HepG2 (cell line): ENCODE measurements at regions not wholly inside any gene's neighbourhood (a gene's known extent, or its start where the extent isn't known, plus 50 kb on each side); places are given as distances from the start of the nearest gene placed in this dataset.

Source experiments
- ATAC-seq: fragments of 200-7000 bp; cut with Tn5 transposase; 3 replicates; pipeline ENCODE4 v1.9.1; 2020; ENCODE audit warnings: mild to moderate bottlenecking, moderate library complexity
- BruUV-seq: library from RNA; stranded (reverse); fragments of 400-500 nt; replicated peaks from 2 replicates; lab custom pipeline; 2021; lab: Mats Ljungman, UMichigan
- CTCF ChIA-PET: fragments of 300-600 bp; formaldehyde crosslinking; extraction: SDS; loops from one replicate; lab custom pipeline; 2021; ENCODE audit warnings: low total read pairs, inconsistent platforms, low intra/inter-chr PET ratio; lab: Yijun Ruan, JAX
- POLR2A ChIA-PET: fragments of 350-600 bp; sonication (Branson Sonifier 250); formaldehyde crosslinking; loops from one replicate; lab custom pipeline; 2020; ENCODE audit warnings: antibody characterized with exemption, inconsistent platforms; lab: Yijun Ruan, JAX
- DNase-seq: peaks from one replicate; pipeline ENCODE4 v3.0.0-alpha.2; 2015; ENCODE audit warnings: low spot score
- FAIRE-seq: peaks from 3 replicates; lab custom pipeline; 2011; peaks lifted over from hg19 to GRCh38; lab: Jason Lieb, UNC
- H2AFZ ChIP-seq: one replicate; pipeline ENCODE4 v1.6.1; 2011; ENCODE audit warnings: low read length, inconsistent platforms
- H3K27ac ChIP-seq: fragments of 300-600 bp; 3 replicates; pipeline ENCODE4 v1.8.0; 2011; ENCODE audit warnings: mixed run types, mild to moderate bottlenecking, mixed read lengths, low read length, inconsistent platforms; ENCODE audit not compliant: insufficient read depth; ENCODE audit errors: extremely low read length
- H3K27me3 ChIP-seq, 2 experiments: fragments of 200-600 bp in 1 of 2; 2 replicates in 1 of 2; 3 replicates in 1 of 2; pipeline versions ENCODE4 v1.6.0 to v1.8.0; 2011; ENCODE audit warnings: low read length in 2 of 2, mild to moderate bottlenecking in 2 of 2, moderate library complexity in 2 of 2, inconsistent platforms in 1 of 2; ENCODE audit not compliant: insufficient read depth in 2 of 2, control insufficient read depth in 1 of 2
- H3K36me3 ChIP-seq, 2 experiments: fragments of 200-600 bp in 1 of 2; replicated peaks in 1 of 2; 2 replicates in 1 of 2; 3 replicates in 1 of 2; pipeline versions ENCODE4 v1.5.1 to v1.8.0; 2011; ENCODE audit warnings: low read length in 2 of 2, inconsistent platforms in 1 of 2; ENCODE audit not compliant: insufficient read depth in 2 of 2, control insufficient read depth in 1 of 2
- H3K4me1 ChIP-seq: 2 replicates; pipeline ENCODE4 v1.5.1; 2012; ENCODE audit warnings: low read length, inconsistent platforms; ENCODE audit not compliant: insufficient read depth
- H3K4me2 ChIP-seq: 2 replicates; pipeline ENCODE4 v1.6.0; 2011; ENCODE audit warnings: low read depth, low read length, inconsistent platforms
- H3K4me3 ChIP-seq, 3 experiments: fragments of 200-600 bp in 1 of 3; sonication (generic), shearing (Covaris generic) in 1 of 3; replicated peaks in 1 of 3; 2 replicates each; pipeline ENCODE4 v1.5.1; 2011 to 2016; ENCODE audit warnings: low read length in 3 of 3, inconsistent platforms in 2 of 3, low read depth in 2 of 3, mild to moderate bottlenecking in 2 of 3, control low read depth in 1 of 3, mixed read lengths in 1 of 3; ENCODE audit not compliant: insufficient read depth in 1 of 3
- H3K79me2 ChIP-seq: one replicate; pipeline ENCODE4 v1.6.1; 2011; ENCODE audit warnings: low read length, inconsistent platforms; ENCODE audit not compliant: insufficient read depth
- H3K9ac ChIP-seq: 2 replicates; pipeline ENCODE4 v1.6.0; 2011; ENCODE audit warnings: mild to moderate bottlenecking, low read depth, low read length, inconsistent platforms; ENCODE audit not compliant: insufficient read depth
- H3K9me3 ChIP-seq: 2 replicates; pipeline ENCODE4 v1.5.1; 2012; ENCODE audit warnings: mild to moderate bottlenecking, low read length
- H4K20me1 ChIP-seq: 2 replicates; pipeline ENCODE4 v1.6.0; 2011; ENCODE audit warnings: inconsistent platforms, mild to moderate bottlenecking, low read length, moderate library complexity; ENCODE audit not compliant: insufficient read depth
- DMAP1 ChIP-seq: IDR thresholded peaks from 2 replicates; pipeline ENCODE4 v1.6.1; 2016
- HOXA5 ChIP-seq: sonication (generic); formaldehyde crosslinking; IDR thresholded peaks from 2 replicates; pipeline ENCODE4 v1.4.0; 2020; ENCODE audit warnings: missing genetic modification reagents
- MAFF ChIP-seq: IDR thresholded peaks from 2 replicates; pipeline ENCODE4 v1.6.1; 2011; ENCODE audit warnings: low read depth, low read length, improper control_type of control experiment
- MAFK ChIP-seq, 2 experiments: IDR thresholded peaks in 1 of 2; conservative IDR thresholded peaks in 1 of 2; 2 replicates each; pipeline ENCODE4 v1.6.1; 2011; ENCODE audit warnings: improper control_type of control experiment in 2 of 2, low read length in 2 of 2
- MEF2D ChIP-seq: sonication (generic); formaldehyde crosslinking; IDR thresholded peaks from 2 replicates; pipeline ENCODE4 v1.5.1; 2020; ENCODE audit warnings: mild to moderate bottlenecking, missing genetic modification reagents
- MTA3 ChIP-seq: sonication (generic); formaldehyde crosslinking; IDR thresholded peaks from 2 replicates; pipeline ENCODE4 v1.4.0; 2020; ENCODE audit warnings: missing genetic modification reagents
- MYC ChIP-seq: sonication (generic); formaldehyde crosslinking; IDR thresholded peaks from 2 replicates; pipeline ENCODE4 v1.9.0; 2021; ENCODE audit warnings: missing genetic modification reagents, borderline replicate concordance
- ZFAT ChIP-seq: sonication (generic); formaldehyde crosslinking; conservative IDR thresholded peaks from 2 replicates; pipeline ENCODE4 v1.8.1; 2023; ENCODE audit warnings: missing genetic modification reagents, inconsistent platforms
- ZFYVE20 ChIP-seq: sonication (generic); formaldehyde crosslinking; IDR thresholded peaks from 2 replicates; pipeline ENCODE4 v1.8.0; 2023; ENCODE audit warnings: low read depth, mild to moderate bottlenecking, moderate library complexity, missing genetic modification reagents, borderline replicate concordance
- ZNF138 ChIP-seq: sonication (generic); formaldehyde crosslinking; IDR thresholded peaks from 2 replicates; pipeline ENCODE4 v1.5.0; 2020; ENCODE audit warnings: mild to moderate bottlenecking, low read depth, missing genetic modification reagents
- ZNF251 ChIP-seq: sonication (generic); formaldehyde crosslinking; IDR thresholded peaks from 2 replicates; pipeline ENCODE4 v1.9.0; 2021; ENCODE audit warnings: mild to moderate bottlenecking, missing genetic modification reagents
- ZNF264 ChIP-seq: sonication (generic); formaldehyde crosslinking; IDR thresholded peaks from 2 replicates; pipeline ENCODE4 v1.4.0; 2020; ENCODE audit warnings: missing genetic modification reagents
- ZNF737 ChIP-seq: sonication (generic); formaldehyde crosslinking; IDR thresholded peaks from 2 replicates; pipeline ENCODE4 v1.5.0; 2020; ENCODE audit warnings: missing genetic modification reagents, mild to moderate bottlenecking, borderline replicate concordance
- WGBS: methylation state at CpG from one replicate; pipeline ENCODE4 v1.1.6; 2017; ENCODE audit warnings: low lambda C conversion rate; 5-methylcytosine and 5-hydroxymethylcytosine counted together
- in situ Hi-C: cut with HindIII; loops from 2 replicates; pipeline ENCODE4 v1.10.0; 2017; ENCODE audit warnings: low pct_unique_long_range_greater_than_20kb; ENCODE audit not compliant: extremely low pct_ligation_motif_present
- intact Hi-C: fragments of 100-400 bp; cut with micrococcal nuclease; formaldehyde crosslinking; loops from one replicate; pipeline ENCODE4 v1.10.0; 2022; ENCODE audit not compliant: unreplicated experiment
- TF ChIP-seq, protein P1 (sequence below): sonication (generic); formaldehyde crosslinking; IDR thresholded peaks from 2 replicates; pipeline ENCODE4 v1.4.0; 2020; ENCODE audit warnings: mild to moderate bottlenecking, missing genetic modification reagents, borderline replicate concordance

- H2AFZ ChIP-seq = no peak overlapping the region
- H3K9ac ChIP-seq = no peak overlapping the region
- CTCF ChIA-PET = no interaction called here
- FAIRE-seq = no peak
- TF ChIP-seq ZNF138 (CRISPR knock-in tag) (no peak), MAFF (peak; percentile 54), MAFK (conservative IDR thresholded peaks at IDR 0.05 in 1 of 2, IDR thresholded peaks at IDR 0.05 in 1 of 2; ENCODE audit: low read length in 2 of 2) (peak; percentile 53 to 74; a peak in 3 of 4 replicates)
- POLR2A ChIA-PET = no interaction called here
- DNase-seq = no peak
- in situ Hi-C loops (no loop called here), intact Hi-C loops (no loop called here)
- no peak for ATAC-seq
- no peaks in the 10 kb centered on the region for H3K9me3 ChIP-seq
- H3K79me2 ChIP-seq = no peaks in the 10 kb centered on the region
- no peaks in the 10 kb centered on the region for H3K36me3 ChIP-seq
- no peak overlapping the region for H3K27ac ChIP-seq
- no peaks in the 10 kb centered on the region for H3K27me3 ChIP-seq
- no peaks in the 10 kb centered on the region for H4K20me1 ChIP-seq
- no peak overlapping the region for H3K4me2 ChIP-seq
- peaks cover 47% of the 10 kb centered on the region for H3K4me1 ChIP-seq
- H3K4me3 ChIP-seq = no peak overlapping the region
- BruUV-seq = no TSS peak
Measured at GRCh38 chr3:182215881-182216280, 504.2 kb downstream of the SOX2 start.

GRCh38 chr3:182216311-182216970 is 504.7 kb downstream of the SOX2 start:
- Histone ChIP-seq H3K79me2 (no peaks in the 10 kb centered on the region), H3K9ac (no peak overlapping the region), H3K36me3 (no peaks in the 10 kb centered on the region), H2AFZ (no peak overlapping the region), H3K4me3 (no peak overlapping the region), H3K4me1 (peaks cover 41% of the 10 kb centered on the region), H3K27ac (no peak overlapping the region), H3K27me3 (no peaks in the 10 kb centered on the region), H3K9me3 (no peaks in the 10 kb centered on the region), H4K20me1 (no peaks in the 10 kb centered on the region), H3K4me2 (no peak overlapping the region)
- DNase-seq (no peak), FAIRE-seq (no peak), ATAC-seq (no peak)
- in situ Hi-C loops = no loop called here
- TF ChIP-seq ZNF251 = no peak
- no peak for TF ChIP-seq MYC (CRISPR knock-in tag)
- TF ChIP-seq, protein P1, sequence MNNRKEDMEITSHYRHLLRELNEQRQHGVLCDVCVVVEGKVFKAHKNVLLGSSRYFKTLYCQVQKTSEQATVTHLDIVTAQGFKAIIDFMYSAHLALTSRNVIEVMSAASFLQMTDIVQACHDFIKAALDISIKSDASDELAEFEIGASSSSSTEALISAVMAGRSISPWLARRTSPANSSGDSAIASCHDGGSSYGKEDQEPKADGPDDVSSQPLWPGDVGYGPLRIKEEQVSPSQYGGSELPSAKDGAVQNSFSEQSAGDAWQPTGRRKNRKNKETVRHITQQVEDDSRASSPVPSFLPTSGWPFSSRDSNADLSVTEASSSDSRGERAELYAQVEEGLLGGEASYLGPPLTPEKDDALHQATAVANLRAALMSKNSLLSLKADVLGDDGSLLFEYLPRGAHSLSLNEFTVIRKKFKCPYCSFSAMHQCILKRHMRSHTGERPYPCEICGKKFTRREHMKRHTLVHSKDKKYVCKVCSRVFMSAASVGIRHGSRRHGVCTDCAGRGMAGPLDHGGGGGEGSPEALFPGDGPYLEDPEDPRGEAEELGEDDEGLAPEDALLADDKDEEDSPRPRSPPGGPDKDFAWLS (CRISPR knock-in tag) = no peak
- no peak for TF ChIP-seq ZNF737 (CRISPR knock-in tag)
- TF ChIP-seq DMAP1 (CRISPR knock-in tag) = no peak
- no peak for TF ChIP-seq HOXA5 (CRISPR knock-in tag)
- no peak for TF ChIP-seq MEF2D (CRISPR knock-in tag)
- no peak for TF ChIP-seq ZNF264 (CRISPR knock-in tag)
- no peak for TF ChIP-seq ZFAT (CRISPR knock-in tag)
- no peak for TF ChIP-seq MTA3 (CRISPR knock-in tag)
- no peak for TF ChIP-seq ZFYVE20 (CRISPR knock-in tag)
- no TSS peak for BruUV-seq
- ChIA-PET POLR2A (no interaction called here), CTCF (no interaction called here)
- intact Hi-C loops = no loop called here
- 48% methylated on average over 4 of the region's 4 CpGs for WGBS
